Keratinocyte (primary cell): ENCODE measurements at regions not wholly inside any gene's neighbourhood (a gene's known extent, or its start where the extent isn't known, plus 50 kb on each side); places are given as distances from the start of the nearest gene placed in this dataset.

Source experiments
- DNase-seq: peaks from one replicate; pipeline ENCODE4 v3.0.0-alpha.2; 2011; ENCODE audit warnings: low read depth, missing footprints, low spot score
- FAIRE-seq: peaks from 2 replicates; lab custom pipeline; 2011; peaks lifted over from hg19 to GRCh38; lab: Jason Lieb, UNC
- H2AFZ ChIP-seq: 2 replicates; pipeline ENCODE4 v1.6.0; 2012; ENCODE audit warnings: low read length, control low read depth, inconsistent platforms; ENCODE audit not compliant: control insufficient read depth
- H3K27ac ChIP-seq: 2 replicates; pipeline ENCODE4 v1.5.1; 2011; ENCODE audit warnings: low read length; ENCODE audit not compliant: control insufficient read depth, insufficient read depth
- H3K27me3 ChIP-seq: 3 replicates; pipeline ENCODE4 v1.6.0; 2011; ENCODE audit warnings: low read length; ENCODE audit not compliant: control insufficient read depth, insufficient read depth; ENCODE audit errors: extremely low read depth
- H3K36me3 ChIP-seq, 2 experiments: 2 replicates in 1 of 2; 3 replicates in 1 of 2; pipeline ENCODE4 v1.5.1; 2011; ENCODE audit warnings: low read length in 2 of 2, mild to moderate bottlenecking in 1 of 2; ENCODE audit not compliant: control insufficient read depth in 2 of 2, insufficient read depth in 2 of 2; ENCODE audit errors: extremely low read depth in 1 of 2
- H3K4me1 ChIP-seq: 3 replicates; pipeline ENCODE4 v1.5.1; 2011; ENCODE audit warnings: low read length; ENCODE audit not compliant: control insufficient read depth, insufficient read depth; ENCODE audit errors: extremely low read depth
- H3K4me2 ChIP-seq: 3 replicates; pipeline ENCODE4 v1.6.0; 2011; ENCODE audit warnings: low read depth, low read length; ENCODE audit not compliant: control insufficient read depth, insufficient read depth; ENCODE audit errors: extremely low read depth
- H3K4me3 ChIP-seq, 3 experiments: fragments of 200-600 bp in 1 of 3; sonication (generic) in 1 of 3; 2 replicates in 2 of 3; 3 replicates in 1 of 3; pipeline ENCODE4 v1.5.1; 2011 to 2016; ENCODE audit warnings: low read length in 3 of 3, mild to moderate bottlenecking in 3 of 3, control low read depth in 2 of 3, inconsistent platforms in 1 of 3, low read depth in 1 of 3, mixed read lengths in 1 of 3, mixed run types in 1 of 3, moderate library complexity in 1 of 3; ENCODE audit not compliant: control insufficient read depth in 2 of 3, insufficient read depth in 2 of 3; ENCODE audit errors: extremely low read depth in 1 of 3
- H3K79me2 ChIP-seq: 2 replicates; pipeline ENCODE4 v1.6.0; 2012; ENCODE audit warnings: low read length; ENCODE audit not compliant: control insufficient read depth, insufficient read depth
- H3K9ac ChIP-seq: 3 replicates; pipeline ENCODE4 v1.6.0; 2011; ENCODE audit warnings: low read length; ENCODE audit not compliant: control insufficient read depth, insufficient read depth; ENCODE audit errors: extremely low read depth
- H3K9me1 ChIP-seq: 3 replicates; pipeline ENCODE4 v1.6.0; 2011; ENCODE audit warnings: low read length; ENCODE audit not compliant: control insufficient read depth, insufficient read depth; ENCODE audit errors: extremely low read depth
- H3K9me3 ChIP-seq: 2 replicates; pipeline ENCODE4 v1.5.1; 2012; ENCODE audit warnings: low read depth, low read length; ENCODE audit not compliant: control insufficient read depth
- H4K20me1 ChIP-seq: 3 replicates; pipeline ENCODE4 v1.6.0; 2011; ENCODE audit warnings: low read length; ENCODE audit not compliant: control insufficient read depth, insufficient read depth; ENCODE audit errors: extremely low read depth
- EZH2 ChIP-seq: IDR thresholded peaks from one replicate; pipeline ENCODE4 v1.6.1; 2012; ENCODE audit warnings: inconsistent platforms, mild to moderate bottlenecking, low read length, moderate library complexity
- dilution Hi-C: fragments of 300-500 bp; cut with MboI; formaldehyde crosslinking; loops from one replicate; pipeline ENCODE4 v1.7.0; 2020; ENCODE audit warnings: low sequenced_read_pairs; ENCODE audit not compliant: extremely low pct_ligation_motif_present
- TF ChIP-seq, protein P1 (sequence below), 3 experiments: IDR thresholded peaks in 1 of 3; conservative IDR thresholded peaks in 1 of 3; optimal IDR thresholded peaks in 1 of 3; 2 replicates in 2 of 3; 3 replicates in 1 of 3; pipeline versions ENCODE3 to v1.5.1; 2011; ENCODE audit warnings: low read length in 3 of 3, mild to moderate bottlenecking in 3 of 3, moderate library complexity in 2 of 3, control low read depth in 1 of 3, inconsistent platforms in 1 of 3; ENCODE audit not compliant: insufficient read depth in 2 of 3; ENCODE audit errors: extremely low read depth in 1 of 3

GRCh38 chr5:74173665-74174064 is 466.9 kb downstream of the ENC1 start:
- H3K4me1 ChIP-seq = no peaks in the 10 kb centered on the region
- no peak overlapping the region for H3K27ac ChIP-seq
- no peaks in the 10 kb centered on the region for H3K9me1 ChIP-seq
- DNase-seq (no peak), FAIRE-seq (no peak)
- TF ChIP-seq, protein P1, sequence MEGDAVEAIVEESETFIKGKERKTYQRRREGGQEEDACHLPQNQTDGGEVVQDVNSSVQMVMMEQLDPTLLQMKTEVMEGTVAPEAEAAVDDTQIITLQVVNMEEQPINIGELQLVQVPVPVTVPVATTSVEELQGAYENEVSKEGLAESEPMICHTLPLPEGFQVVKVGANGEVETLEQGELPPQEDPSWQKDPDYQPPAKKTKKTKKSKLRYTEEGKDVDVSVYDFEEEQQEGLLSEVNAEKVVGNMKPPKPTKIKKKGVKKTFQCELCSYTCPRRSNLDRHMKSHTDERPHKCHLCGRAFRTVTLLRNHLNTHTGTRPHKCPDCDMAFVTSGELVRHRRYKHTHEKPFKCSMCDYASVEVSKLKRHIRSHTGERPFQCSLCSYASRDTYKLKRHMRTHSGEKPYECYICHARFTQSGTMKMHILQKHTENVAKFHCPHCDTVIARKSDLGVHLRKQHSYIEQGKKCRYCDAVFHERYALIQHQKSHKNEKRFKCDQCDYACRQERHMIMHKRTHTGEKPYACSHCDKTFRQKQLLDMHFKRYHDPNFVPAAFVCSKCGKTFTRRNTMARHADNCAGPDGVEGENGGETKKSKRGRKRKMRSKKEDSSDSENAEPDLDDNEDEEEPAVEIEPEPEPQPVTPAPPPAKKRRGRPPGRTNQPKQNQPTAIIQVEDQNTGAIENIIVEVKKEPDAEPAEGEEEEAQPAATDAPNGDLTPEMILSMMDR (optimal IDR thresholded peaks at IDR 0.05 in 1 of 3, IDR thresholded peaks at IDR 0.05 in 1 of 3, conservative IDR thresholded peaks at IDR 0.05 in 1 of 3; ENCODE audit: extremely low read depth in 1 of 3, insufficient read depth in 2 of 3, low read length in 3 of 3) = no peak
- TF ChIP-seq EZH2 = no peak
- H3K9me3 ChIP-seq = no peaks in the 10 kb centered on the region
- no peak overlapping the region for H2AFZ ChIP-seq
- H3K79me2 ChIP-seq = no peaks in the 10 kb centered on the region
- no peaks in the 10 kb centered on the region for H3K27me3 ChIP-seq
- H3K4me2 ChIP-seq = no peak overlapping the region
- no peak overlapping the region for H3K4me3 ChIP-seq
- no peaks in the 10 kb centered on the region for H4K20me1 ChIP-seq
- dilution Hi-C loops = no loop called here
- H3K9ac ChIP-seq = no peak overlapping the region
- no peaks in the 10 kb centered on the region for H3K36me3 ChIP-seq

DNA sequence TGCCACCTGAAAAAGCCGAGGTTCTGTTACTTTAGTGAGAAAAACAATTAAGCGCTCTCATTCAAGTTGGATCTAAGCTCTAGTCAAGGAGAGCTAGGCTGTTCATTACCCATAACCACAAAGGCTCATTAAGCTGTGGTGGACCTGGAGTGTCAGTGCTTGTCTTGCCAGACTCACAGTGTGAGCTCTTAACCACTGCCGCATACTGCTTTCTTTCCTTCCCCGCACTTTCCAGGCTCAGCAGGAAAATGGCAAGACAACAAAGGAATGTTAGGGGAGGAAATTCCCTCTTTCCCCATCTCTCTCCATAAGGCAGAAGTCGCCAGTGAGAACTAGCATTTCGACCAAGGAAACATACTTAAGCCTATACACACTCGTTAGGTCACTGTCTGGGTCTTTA is 467.3 kb downstream of the ENC1 start:
- Histone ChIP-seq H3K27me3 (no peaks in the 10 kb centered on the region), H3K4me3 (no peak overlapping the region), H3K79me2 (no peaks in the 10 kb centered on the region), H4K20me1 (no peaks in the 10 kb centered on the region), H3K27ac (no peak overlapping the region), H3K9me1 (no peaks in the 10 kb centered on the region), H3K9ac (no peak overlapping the region), H3K4me1 (no peaks in the 10 kb centered on the region), H3K4me2 (no peak overlapping the region), H2AFZ (no peak overlapping the region), H3K36me3 (no peaks in the 10 kb centered on the region), H3K9me3 (no peaks in the 10 kb centered on the region)
- FAIRE-seq (no peak), DNase-seq (no peak)
- dilution Hi-C loops = no loop called here
- TF ChIP-seq, protein P1 (optimal IDR thresholded peaks at IDR 0.05 in 1 of 3, IDR thresholded peaks at IDR 0.05 in 1 of 3, conservative IDR thresholded peaks at IDR 0.05 in 1 of 3; ENCODE audit: extremely low read depth in 1 of 3, insufficient read depth in 2 of 3, low read length in 3 of 3) = no peak
- no peak for TF ChIP-seq EZH2
